ENCODE measurements at regions not wholly inside any gene's neighbourhood (a gene's known extent, or its start where the extent isn't known, plus 50 kb on each side); places are given as distances from the start of the nearest gene placed in this dataset.

DNA sequence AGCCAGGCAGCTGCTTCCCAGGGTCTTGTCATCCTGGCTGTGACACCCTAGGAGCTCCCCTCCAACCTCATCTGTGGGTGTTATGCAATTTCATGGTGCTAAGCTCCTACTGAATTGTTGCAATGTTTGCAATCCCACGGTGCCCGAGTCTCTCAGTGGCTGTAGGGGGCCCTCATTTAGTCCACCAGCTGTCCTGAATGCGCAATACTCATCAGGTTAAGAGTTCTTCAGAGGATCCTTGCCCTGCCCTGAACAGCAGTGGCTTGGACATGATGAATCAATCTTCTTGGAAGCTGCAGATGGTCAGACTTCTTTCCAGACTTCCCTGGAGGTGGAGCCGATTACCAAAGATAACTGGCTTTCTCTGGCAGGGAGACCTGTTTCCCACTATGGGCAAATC, 584.1 kb downstream of the CCDC171 start:
- Histone ChIP-seq H3K4me3 (ENCODE audit: low read depth in 1 of 2, low read length in 2 of 2) (no peak overlapping the region), H3K36me3 (ENCODE audit: control insufficient read depth in 2 of 2, insufficient read depth in 2 of 2, low read length in 1 of 2) (no peaks in the 10 kb centered on the region), H3K9me3 (ENCODE audit: control insufficient read depth in 2 of 2, insufficient read depth in 1 of 2, low read depth in 1 of 2, low read length in 1 of 2) (no peaks in the 10 kb centered on the region), H3K27me3 (ENCODE audit: control insufficient read depth in 1 of 2, insufficient read depth in 2 of 2, low read length in 2 of 2) (no peaks in the 10 kb centered on the region), H3K4me1 (ENCODE audit: control insufficient read depth in 2 of 2, insufficient read depth in 2 of 2, low read length in 1 of 2) (no peaks in the 10 kb centered on the region), H3K27ac (ENCODE audit: low read depth in 2 of 2, low read length in 1 of 2) (no peak overlapping the region)
- WGBS, 2 donors: 74 to 77% methylated on average over 4 of the region's 4 CpGs

DNA sequence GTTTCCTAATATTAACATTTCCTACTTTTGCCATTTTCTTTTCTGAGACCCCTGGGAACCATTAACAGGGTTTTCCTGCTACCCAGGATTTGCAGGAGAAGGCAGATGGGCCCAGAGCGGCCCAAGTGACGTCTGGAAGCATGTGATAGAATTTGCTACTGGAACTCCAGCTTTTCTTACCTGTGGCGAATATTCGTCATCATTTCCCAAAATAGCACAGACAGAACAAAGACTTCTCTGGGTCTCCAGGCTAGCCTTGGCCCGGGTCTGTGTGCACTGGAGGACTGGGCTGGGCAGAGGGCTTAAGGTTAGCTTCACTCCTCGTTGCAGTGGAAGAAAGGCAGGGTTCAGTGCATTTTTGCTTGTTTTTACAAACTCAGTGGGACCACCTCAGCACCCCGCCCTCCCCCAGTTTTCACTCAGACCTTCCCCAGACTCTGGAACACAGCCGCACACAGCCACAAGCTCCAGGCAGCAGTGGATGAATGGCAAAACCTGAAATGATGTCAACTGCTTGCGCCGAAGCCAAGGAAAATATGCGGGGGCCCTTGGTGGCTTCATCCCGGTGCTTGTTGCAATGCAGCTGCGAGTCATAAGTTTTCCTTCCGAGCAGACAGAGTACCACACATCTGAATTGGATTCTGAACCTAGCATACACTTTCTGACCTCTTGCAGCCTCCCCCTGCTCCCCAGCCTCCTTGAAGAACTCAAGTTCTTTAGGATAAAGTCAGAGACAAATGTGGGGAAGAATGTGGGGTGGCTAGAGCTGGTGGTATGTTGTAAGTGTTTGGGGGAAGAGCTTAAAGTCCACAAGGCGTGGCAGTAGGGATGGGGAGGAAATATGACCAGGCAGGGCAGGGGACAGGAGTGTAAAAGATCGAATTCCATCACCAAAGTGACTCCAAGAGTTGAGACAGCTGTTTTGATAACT, 586.0 kb downstream of the CCDC171 start:
- Histone ChIP-seq H3K27me3 (ENCODE audit: control insufficient read depth in 1 of 2, insufficient read depth in 2 of 2, low read length in 2 of 2) (no peaks in the 10 kb centered on the region), H3K27ac (ENCODE audit: low read depth in 2 of 2, low read length in 1 of 2) (no peak overlapping the region), H3K4me3 (ENCODE audit: low read depth in 1 of 2, low read length in 2 of 2) (no peak overlapping the region), H3K4me1 (ENCODE audit: control insufficient read depth in 2 of 2, insufficient read depth in 2 of 2, low read length in 1 of 2) (no peaks in the 10 kb centered on the region), H3K36me3 (ENCODE audit: control insufficient read depth in 2 of 2, insufficient read depth in 2 of 2, low read length in 1 of 2) (no peaks in the 10 kb centered on the region), H3K9me3 (ENCODE audit: control insufficient read depth in 2 of 2, insufficient read depth in 1 of 2, low read depth in 1 of 2, low read length in 1 of 2) (no peaks in the 10 kb centered on the region)
- WGBS, 2 donors: 75 to 78% methylated on average over 16 of the region's 16 CpGs

- no peak overlapping the region for H3K4me3 ChIP-seq (ENCODE audit: low read depth in 1 of 2, low read length in 2 of 2)
- no peak overlapping the region for H3K27ac ChIP-seq (ENCODE audit: low read depth in 2 of 2, low read length in 1 of 2)
- no peaks in the 10 kb centered on the region for H3K9me3 ChIP-seq (ENCODE audit: control insufficient read depth in 2 of 2, insufficient read depth in 1 of 2, low read depth in 1 of 2, low read length in 1 of 2)
- H3K36me3 ChIP-seq (ENCODE audit: control insufficient read depth in 2 of 2, insufficient read depth in 2 of 2, low read length in 1 of 2): no peaks in the 10 kb centered on the region
- 84 to 88% methylated on average over 5 of the region's 5 CpGs for WGBS, 2 donors
- no peaks in the 10 kb centered on the region for H3K4me1 ChIP-seq (ENCODE audit: control insufficient read depth in 2 of 2, insufficient read depth in 2 of 2, low read length in 1 of 2)
- no peaks in the 10 kb centered on the region for H3K27me3 ChIP-seq (ENCODE audit: control insufficient read depth in 1 of 2, insufficient read depth in 2 of 2, low read length in 2 of 2)
Measured at GRCh38 chr9:16139774-16140173, 586.9 kb downstream of the CCDC171 start.

DNA sequence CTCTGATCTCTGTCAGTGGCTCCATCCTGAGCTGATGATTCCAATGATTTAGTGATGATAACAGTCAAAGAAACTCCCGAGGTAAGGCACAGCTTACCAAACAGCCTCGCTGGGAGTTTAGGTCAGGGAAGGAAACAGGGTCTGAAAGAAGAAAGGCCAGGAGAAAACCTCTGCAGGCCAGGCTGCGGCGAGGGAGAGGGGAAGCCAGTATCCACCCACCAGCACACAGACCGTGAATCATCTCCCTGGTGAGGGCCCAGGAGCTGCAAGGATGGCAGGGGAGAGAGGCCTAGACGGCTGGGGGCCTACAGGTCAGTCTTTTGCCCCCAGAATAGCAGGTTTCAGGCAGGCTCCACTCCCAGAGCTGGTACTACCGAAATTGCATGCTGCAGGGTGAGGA, 590.5 kb downstream of the CCDC171 start:
- no peak overlapping the region for H3K27ac ChIP-seq (ENCODE audit: low read depth in 2 of 2, low read length in 1 of 2)
- no peak overlapping the region for H3K4me3 ChIP-seq (ENCODE audit: low read depth in 1 of 2, low read length in 2 of 2)
- no peaks in the 10 kb centered on the region for H3K36me3 ChIP-seq (ENCODE audit: control insufficient read depth in 2 of 2, insufficient read depth in 2 of 2, low read length in 1 of 2)
- no peaks in the 10 kb centered on the region for H3K9me3 ChIP-seq (ENCODE audit: control insufficient read depth in 2 of 2, insufficient read depth in 1 of 2, low read depth in 1 of 2, low read length in 1 of 2)
- no peaks in the 10 kb centered on the region for H3K4me1 ChIP-seq (ENCODE audit: control insufficient read depth in 2 of 2, insufficient read depth in 2 of 2, low read length in 1 of 2)
- 67 to 69% methylated on average over 7 of the region's 7 CpGs for WGBS, 2 donors
- H3K27me3 ChIP-seq (ENCODE audit: control insufficient read depth in 1 of 2, insufficient read depth in 2 of 2, low read length in 2 of 2): no peaks in the 10 kb centered on the region

DNA sequence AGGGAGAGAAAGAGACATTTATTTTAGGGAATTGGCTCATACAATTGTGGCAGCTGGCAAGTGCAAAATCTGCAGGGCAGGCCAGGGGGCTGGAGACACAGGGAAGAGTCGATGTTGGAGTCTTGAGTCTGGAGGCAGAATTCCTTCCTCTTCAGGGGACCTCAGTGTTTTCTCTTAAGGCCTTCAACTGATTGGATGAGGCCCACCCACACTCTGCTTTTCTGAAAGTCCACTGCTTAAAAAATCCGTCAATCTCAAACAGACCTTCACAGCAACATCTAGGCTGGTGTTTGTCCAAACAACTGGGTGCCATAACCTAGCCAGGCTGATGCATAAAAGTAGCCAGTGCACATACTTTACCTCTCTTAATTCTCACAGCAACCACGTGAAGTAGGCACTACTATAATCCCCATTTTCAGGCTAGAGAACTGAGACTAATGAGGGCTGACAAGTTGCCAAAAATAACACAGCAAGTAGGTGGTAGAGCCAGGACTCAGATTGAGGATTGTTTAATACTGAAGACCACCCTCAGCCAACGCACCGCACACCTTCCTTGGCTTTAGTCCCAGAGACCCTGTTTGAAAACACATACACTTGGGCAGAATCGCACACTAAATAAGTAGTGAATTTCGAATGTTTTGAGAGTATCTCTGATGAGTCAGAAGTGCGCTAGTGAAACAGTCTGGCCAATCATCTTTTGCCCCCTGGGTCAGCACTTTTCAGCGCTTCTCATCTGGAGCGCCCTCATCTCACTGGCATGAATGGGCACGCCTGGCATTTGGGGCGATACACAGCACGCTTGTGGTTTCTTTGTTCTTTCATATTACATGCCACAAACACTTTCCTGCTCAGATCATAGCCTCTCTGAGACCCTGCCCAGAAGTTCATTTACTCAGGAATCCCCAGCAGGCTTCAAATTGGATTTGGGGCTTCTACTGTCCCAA, 591.4 kb downstream of the CCDC171 start:
- no peaks in the 10 kb centered on the region for H3K9me3 ChIP-seq (ENCODE audit: control insufficient read depth in 2 of 2, insufficient read depth in 1 of 2, low read depth in 1 of 2, low read length in 1 of 2)
- H3K36me3 ChIP-seq (ENCODE audit: control insufficient read depth in 2 of 2, insufficient read depth in 2 of 2, low read length in 1 of 2): no peaks in the 10 kb centered on the region
- peak overlapping the region in 1 of 2 donors; percentile 47 for H3K27ac ChIP-seq (ENCODE audit: low read depth in 2 of 2, low read length in 1 of 2)
- H3K27me3 ChIP-seq (ENCODE audit: control insufficient read depth in 1 of 2, insufficient read depth in 2 of 2, low read length in 2 of 2): no peaks in the 10 kb centered on the region
- no peak overlapping the region for H3K4me3 ChIP-seq (ENCODE audit: low read depth in 1 of 2, low read length in 2 of 2)
- no peaks in the 10 kb centered on the region for H3K4me1 ChIP-seq (ENCODE audit: control insufficient read depth in 2 of 2, insufficient read depth in 2 of 2, low read length in 1 of 2)
- 60 to 75% methylated on average over 13 of the region's 13 CpGs for WGBS, 2 donors

- 78 to 84% methylated on average over 8 of the region's 8 CpGs for WGBS, 2 donors
- Histone ChIP-seq H3K4me3 (ENCODE audit: low read depth in 1 of 2, low read length in 2 of 2) (no peak overlapping the region), H3K36me3 (ENCODE audit: control insufficient read depth in 2 of 2, insufficient read depth in 2 of 2, low read length in 1 of 2) (no peaks in the 10 kb centered on the region), H3K9me3 (ENCODE audit: control insufficient read depth in 2 of 2, insufficient read depth in 1 of 2, low read depth in 1 of 2, low read length in 1 of 2) (no peaks in the 10 kb centered on the region), H3K4me1 (ENCODE audit: control insufficient read depth in 2 of 2, insufficient read depth in 2 of 2, low read length in 1 of 2) (no peaks in the 10 kb centered on the region), H3K27ac (ENCODE audit: low read depth in 2 of 2, low read length in 1 of 2) (no peak overlapping the region), H3K27me3 (ENCODE audit: control insufficient read depth in 1 of 2, insufficient read depth in 2 of 2, low read length in 2 of 2) (no peaks in the 10 kb centered on the region)
Measured at GRCh38 chr9:16145196-16145950, 592.5 kb downstream of the CCDC171 start.

DNA sequence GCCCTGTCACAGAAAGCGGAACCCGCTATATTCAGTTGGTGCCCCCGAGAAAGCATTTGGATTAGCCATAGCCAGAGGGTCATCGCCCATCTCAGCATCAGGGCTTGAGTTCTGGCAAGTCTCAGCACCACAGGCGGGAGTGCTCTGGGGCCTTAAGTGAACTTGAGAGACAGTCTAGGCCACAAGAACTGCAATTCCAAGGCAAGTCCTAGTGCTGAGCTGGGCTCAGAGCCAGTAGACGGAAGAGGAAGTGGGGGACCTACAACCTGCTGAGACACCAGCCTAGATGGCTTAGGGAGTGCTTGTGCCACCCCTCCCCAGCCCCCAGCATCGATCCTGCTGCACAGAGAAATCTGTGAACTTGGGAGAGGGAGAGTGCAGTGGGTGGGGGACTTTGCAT, 594.9 kb downstream of the CCDC171 start:
- H3K9me3 ChIP-seq (ENCODE audit: control insufficient read depth in 2 of 2, insufficient read depth in 1 of 2, low read depth in 1 of 2, low read length in 1 of 2): no peaks in the 10 kb centered on the region
- H3K4me1 ChIP-seq (ENCODE audit: control insufficient read depth in 2 of 2, insufficient read depth in 2 of 2, low read length in 1 of 2): no peaks in the 10 kb centered on the region
- WGBS, 2 donors: 77 to 81% methylated on average over 7 of the region's 7 CpGs
- H3K36me3 ChIP-seq (ENCODE audit: control insufficient read depth in 2 of 2, insufficient read depth in 2 of 2, low read length in 1 of 2): no peaks in the 10 kb centered on the region
- no peak overlapping the region for H3K27ac ChIP-seq (ENCODE audit: low read depth in 2 of 2, low read length in 1 of 2)
- H3K4me3 ChIP-seq (ENCODE audit: low read depth in 1 of 2, low read length in 2 of 2): no peak overlapping the region
- H3K27me3 ChIP-seq (ENCODE audit: control insufficient read depth in 1 of 2, insufficient read depth in 2 of 2, low read length in 2 of 2): no peaks in the 10 kb centered on the region

- Histone ChIP-seq H3K4me3 (ENCODE audit: low read depth in 1 of 2, low read length in 2 of 2) (no peak overlapping the region), H3K27me3 (ENCODE audit: control insufficient read depth in 1 of 2, insufficient read depth in 2 of 2, low read length in 2 of 2) (no peaks in the 10 kb centered on the region), H3K9me3 (ENCODE audit: control insufficient read depth in 2 of 2, insufficient read depth in 1 of 2, low read depth in 1 of 2, low read length in 1 of 2) (no peaks in the 10 kb centered on the region), H3K36me3 (ENCODE audit: control insufficient read depth in 2 of 2, insufficient read depth in 2 of 2, low read length in 1 of 2) (no peaks in the 10 kb centered on the region), H3K4me1 (ENCODE audit: control insufficient read depth in 2 of 2, insufficient read depth in 2 of 2, low read length in 1 of 2) (no peaks in the 10 kb centered on the region), H3K27ac (ENCODE audit: low read depth in 2 of 2, low read length in 1 of 2) (no peak overlapping the region)
- 35 to 39% methylated on average over 4 of the region's 4 CpGs for WGBS, 2 donors
Measured at GRCh38 chr9:16150501-16150900, 597.7 kb downstream of the CCDC171 start.

- 49 to 59% methylated on average over 9 of the region's 9 CpGs for WGBS, 2 donors
- Histone ChIP-seq H3K4me1 (ENCODE audit: control insufficient read depth in 2 of 2, insufficient read depth in 2 of 2, low read length in 1 of 2) (no peaks in the 10 kb centered on the region), H3K27me3 (ENCODE audit: control insufficient read depth in 1 of 2, insufficient read depth in 2 of 2, low read length in 2 of 2) (no peaks in the 10 kb centered on the region), H3K27ac (ENCODE audit: low read depth in 2 of 2, low read length in 1 of 2) (no peak overlapping the region), H3K9me3 (ENCODE audit: control insufficient read depth in 2 of 2, insufficient read depth in 1 of 2, low read depth in 1 of 2, low read length in 1 of 2) (no peaks in the 10 kb centered on the region), H3K36me3 (ENCODE audit: control insufficient read depth in 2 of 2, insufficient read depth in 2 of 2, low read length in 1 of 2) (no peaks in the 10 kb centered on the region), H3K4me3 (ENCODE audit: low read depth in 1 of 2, low read length in 2 of 2) (no peak overlapping the region)
Measured at GRCh38 chr9:16150938-16151650, 598.3 kb downstream of the CCDC171 start.
